GM21576 (cell line): ENCODE measurements at regions not wholly inside any gene's neighbourhood (a gene's known extent, or its start where the extent isn't known, plus 50 kb on each side); places are given as distances from the start of the nearest gene placed in this dataset.

ENCODE experiments used
- ATAC-seq: cut with Tn5 transposase; IDR thresholded peaks from one replicate; pipeline ENCODE4 v1.9.1; 2021; ENCODE audit warnings: mild to moderate bottlenecking, moderate library complexity; ENCODE audit not compliant: unreplicated experiment

DNA sequence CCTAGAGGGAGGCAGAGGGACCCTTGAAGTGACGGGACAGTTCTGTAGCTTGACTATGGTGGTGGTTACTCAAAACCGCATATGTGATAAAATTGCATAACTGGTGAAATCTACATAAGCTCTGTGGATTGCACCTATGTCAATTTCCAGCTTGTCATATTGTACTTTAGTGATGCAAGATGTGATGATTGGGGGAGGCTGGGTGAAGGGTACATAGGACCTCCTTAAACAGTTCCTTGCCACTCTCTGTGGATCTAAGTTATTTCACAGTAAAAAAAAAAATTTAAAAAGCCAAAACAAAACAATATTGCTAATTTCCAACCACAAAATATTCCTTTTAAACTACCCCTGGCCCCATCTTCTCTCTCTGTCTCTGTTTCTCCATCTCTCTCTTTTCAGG is 472.6 kb upstream of the SULF2 start:
- ATAC-seq, result no peak

GRCh38 chr20:48247961-48248360 is 462.7 kb upstream of the SULF2 start:
- ATAC-seq, result no peak

DNA sequence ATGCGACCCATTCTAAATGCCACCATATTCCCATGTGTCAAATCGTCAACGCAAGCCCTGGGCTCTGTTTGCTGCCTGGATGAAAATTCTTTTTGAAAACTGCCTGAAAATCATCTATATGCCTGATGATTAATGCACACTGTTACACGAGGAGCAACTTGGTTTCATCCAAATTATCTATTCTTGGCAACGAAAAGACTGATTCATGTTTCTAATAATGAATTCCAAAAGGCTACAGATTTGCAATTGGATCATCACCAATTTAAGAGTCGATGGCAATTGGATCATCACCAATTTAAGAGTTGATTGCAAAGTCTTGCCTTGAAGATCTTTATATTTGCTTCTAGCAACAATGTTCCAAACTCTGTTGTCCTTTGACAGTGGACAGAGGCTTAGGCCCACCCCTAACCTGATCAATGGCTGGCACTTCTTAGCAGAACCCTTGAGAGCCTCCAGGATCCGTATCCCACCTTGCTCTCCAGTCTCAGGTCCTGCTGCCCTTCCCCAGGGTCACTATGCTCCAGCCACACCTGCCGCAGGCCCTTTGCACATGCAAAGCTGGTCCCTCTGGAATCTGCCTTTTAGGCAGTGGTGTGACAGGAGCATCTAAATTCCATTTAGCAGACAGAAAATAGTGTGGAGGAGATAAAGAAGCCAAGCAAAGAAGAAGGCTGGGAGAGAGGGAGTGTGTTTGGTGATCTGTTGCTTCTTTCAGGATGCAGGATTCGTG is 460.9 kb upstream of the SULF2 start:
- ATAC-seq, result no peak

DNA sequence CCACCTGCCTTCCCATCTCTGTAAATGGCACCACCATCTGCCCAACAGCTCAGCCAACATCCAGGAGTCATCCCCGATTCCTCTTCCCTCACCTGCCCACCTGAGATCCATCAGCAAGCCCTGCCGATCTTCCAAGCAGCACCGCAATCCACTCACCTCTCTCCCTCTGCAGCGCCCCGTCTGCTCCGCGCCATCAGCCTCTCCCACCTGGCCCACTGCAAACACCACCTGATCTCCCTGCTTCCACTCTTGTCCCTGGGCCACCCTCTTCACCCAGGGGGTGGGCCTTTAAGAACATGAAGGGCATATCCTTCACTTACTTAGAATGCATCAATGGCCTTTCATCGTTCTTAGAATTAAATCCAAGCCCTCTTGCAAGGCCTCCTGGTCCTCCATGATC is 457.3 kb upstream of the SULF2 start:
- ATAC-seq, result no peak

DNA sequence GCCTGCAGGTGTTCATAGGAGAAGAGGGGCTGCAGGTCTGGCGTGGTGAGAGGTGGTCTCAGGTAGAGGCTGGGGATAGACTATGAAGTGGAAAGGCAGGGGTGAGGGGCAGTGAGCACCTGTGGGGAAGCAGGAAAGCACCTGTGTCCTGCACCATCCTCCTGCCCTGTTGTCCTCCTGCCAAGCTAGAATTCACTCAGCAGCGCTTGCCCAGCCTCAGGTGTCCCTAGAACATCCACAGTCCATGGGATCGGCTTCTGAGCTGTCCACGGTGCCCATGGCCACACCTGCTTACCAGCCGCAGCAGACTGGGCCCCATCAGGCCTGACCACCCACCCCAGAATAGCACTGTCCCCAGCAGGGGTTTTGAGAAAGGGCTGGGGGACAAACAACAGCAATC is 456.2 kb upstream of the SULF2 start:
- ATAC-seq, result no peak

DNA sequence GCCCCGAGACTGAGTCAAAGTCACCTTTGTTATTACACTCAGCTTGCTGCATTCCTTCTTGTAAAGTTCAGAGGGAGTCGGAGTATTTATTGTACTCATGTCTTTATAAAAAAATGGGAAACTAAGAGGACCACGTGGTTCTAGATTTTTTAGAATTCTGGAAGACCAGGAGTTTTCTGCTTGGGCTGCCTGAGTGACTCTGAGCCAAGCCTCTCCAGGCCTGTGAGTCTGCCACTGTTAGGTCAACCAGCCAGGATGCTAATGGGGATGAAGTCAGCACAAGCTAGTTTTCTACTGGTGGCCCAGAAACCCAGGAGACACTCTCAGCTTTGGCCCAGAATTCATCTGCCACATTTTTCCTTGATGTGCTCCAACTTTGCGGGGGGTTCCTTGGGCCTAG is 453.5 kb upstream of the SULF2 start:
- ATAC-seq, result no peak

- no peak for ATAC-seq
These were observed 453.0 kb upstream of the SULF2 start for GRCh38 chr20:48238326-48238725.

DNA sequence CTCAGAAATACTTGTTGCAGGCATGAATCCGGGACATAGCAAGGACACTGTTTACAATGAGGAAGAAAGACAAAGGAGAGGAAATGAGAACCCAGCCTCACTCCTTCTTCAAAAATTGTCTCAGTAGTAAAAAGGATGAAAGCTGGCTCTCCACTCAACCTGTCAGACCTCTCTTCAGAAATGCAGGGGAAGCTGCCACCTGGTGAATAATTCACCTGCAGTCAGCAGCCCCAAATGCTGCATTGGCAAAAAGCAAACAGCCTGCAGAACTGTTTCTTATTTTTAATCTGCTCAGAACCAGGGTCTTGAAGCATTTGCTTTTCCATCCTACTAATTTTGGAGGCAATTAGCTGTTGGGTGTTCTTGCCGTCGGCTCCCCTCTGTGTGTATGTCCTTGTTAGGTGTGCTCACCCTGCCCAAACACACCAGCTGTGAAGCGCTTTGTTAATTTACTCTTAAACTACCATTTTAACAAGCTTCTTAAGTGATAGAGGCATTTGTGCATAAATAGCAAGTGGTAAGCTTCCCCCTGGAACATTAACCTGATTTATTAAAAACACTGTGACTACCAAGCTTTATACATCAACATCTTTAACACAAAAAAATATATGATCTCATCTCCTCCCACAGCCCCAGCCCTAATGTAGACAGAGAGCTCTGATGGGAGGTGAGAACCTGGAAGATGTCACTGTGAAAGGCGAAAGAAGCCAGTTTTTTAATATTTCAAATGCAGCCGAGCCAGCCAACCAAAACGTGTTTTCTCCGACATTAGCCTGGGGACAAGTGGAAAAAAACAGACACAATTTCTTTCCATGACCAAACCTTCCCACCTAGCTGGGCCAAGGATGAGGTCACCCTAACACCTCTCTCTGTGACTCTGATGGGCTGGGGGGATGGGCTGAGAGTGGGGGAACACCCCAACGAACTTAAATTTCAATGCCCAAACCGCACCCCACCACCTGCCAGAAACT is 451.0 kb upstream of the SULF2 start:
- ATAC-seq, result no peak

DNA sequence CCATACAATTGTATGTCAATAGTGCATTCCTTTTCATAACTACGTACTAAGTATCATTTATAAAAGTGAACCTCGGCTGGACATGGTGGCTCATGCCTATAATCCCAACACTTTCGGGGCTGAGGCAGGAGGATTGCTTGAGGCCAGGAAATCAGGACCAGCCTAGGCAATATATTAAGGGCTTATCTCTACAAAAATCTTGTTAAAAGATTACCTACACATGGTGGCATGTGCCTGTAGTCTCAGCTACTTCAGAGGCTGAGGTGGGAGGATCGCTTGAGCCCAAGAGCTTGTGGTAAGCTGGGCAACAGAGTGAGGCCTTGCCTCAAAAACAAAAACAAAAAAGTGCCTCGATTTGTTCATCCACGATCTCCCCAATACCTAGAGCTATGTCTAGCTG is 449.7 kb upstream of the SULF2 start:
- ATAC-seq, result no peak

- no peak for ATAC-seq
These were observed 446.1 kb upstream of the SULF2 start for GRCh38 chr20:48231253-48231930.

GRCh38 chr20:48230216-48230615 is 444.9 kb upstream of the SULF2 start:
- ATAC-seq, result no peak

DNA sequence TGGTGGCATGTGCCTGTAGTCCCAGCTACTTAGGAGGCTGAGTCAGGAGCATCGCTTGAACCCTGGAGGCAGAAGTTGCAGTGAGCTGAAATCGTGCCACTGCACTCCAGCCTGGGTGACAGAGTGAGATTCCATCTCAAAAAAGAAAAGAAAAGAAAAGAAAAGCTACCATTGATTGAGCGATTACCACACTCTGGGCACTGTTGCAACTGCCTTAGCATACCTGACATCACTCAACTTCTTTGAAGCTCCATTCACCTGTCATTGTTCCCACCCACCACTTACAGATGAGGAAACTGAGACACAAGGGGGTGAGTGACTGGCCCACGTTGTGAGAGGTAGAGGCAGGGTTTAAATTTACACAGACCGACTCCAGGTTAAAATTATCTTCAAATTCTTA is 442.1 kb upstream of the SULF2 start:
- ATAC-seq, result no peak

DNA sequence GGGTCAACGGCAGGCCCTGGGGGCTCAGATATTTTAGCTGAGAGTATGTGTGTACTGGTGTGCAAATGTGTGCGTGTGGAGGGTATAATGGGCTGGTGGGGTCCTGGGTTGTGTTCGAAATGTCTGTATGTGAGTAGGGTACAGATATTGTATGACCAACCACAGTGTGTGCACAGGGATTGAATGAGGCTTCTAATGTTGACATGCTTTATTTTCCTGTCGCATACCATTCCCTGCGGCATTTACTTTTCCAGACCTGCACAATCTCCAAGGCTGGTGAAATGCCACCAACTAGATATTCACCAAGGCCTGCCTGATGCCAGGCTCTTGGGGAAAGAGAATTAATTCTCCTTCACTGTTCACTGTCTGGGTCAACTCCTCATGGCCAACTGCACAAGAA is 441.4 kb upstream of the SULF2 start:
- ATAC-seq, result no peak

- no peak for ATAC-seq
These were observed 439.3 kb upstream of the SULF2 start for GRCh38 chr20:48224533-48225050.

GRCh38 chr20:48223715-48224114 is 438.4 kb upstream of the SULF2 start:
- no peak for ATAC-seq

DNA sequence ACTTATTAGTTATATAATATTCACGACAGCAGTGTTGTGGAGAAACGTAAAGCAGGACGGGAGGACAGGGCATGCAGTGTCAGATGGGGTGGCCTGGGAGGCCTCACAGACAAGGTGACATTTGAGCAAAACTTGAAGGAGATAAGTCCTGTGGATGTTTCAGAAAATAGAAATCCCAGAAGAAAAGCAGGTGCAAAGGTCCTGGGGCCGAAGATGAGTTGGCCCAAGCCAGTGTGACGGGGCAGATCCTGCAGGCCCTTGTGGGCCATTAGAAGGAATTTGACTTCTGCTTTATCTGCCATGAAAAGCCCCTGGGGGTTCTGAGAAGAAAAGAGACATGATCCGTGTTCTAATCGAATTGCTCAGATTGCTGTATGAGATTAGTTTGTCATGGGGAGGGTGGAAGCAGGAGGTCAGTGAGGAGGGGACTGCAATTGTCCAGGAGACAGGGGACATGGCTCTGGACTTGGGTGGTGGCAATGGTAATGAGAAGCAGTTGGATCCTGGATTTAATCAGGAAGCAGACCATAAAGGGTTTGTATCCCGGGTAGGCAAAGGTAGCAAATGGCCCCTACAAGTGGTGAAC is 437.4 kb upstream of the SULF2 start:
- no peak for ATAC-seq

GRCh38 chr20:48220033-48220633 is 434.9 kb upstream of the SULF2 start:
- no peak for ATAC-seq

DNA sequence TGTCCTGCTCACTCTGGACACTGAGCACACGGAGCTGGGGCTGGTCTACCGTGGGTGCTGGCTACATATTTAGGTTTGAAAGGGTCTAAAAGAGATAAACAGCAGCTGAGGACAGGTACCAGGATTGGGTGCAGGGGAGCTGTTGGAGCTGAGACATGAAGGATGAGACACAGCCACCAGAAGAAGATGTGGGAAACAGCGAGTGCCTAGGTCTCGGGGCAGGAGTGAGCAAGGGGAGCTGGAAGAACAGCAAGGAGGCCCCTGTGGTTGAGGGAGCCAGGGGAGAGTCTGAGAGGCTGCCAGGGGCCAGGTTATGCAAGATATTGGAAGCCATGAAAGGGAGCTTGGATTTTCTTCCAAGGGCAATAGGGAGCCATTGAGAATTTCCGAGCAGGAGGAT is 434.0 kb upstream of the SULF2 start:
- ATAC-seq, result no peak

GRCh38 chr20:48217190-48217589 is 431.9 kb upstream of the SULF2 start:
- no peak for ATAC-seq

DNA sequence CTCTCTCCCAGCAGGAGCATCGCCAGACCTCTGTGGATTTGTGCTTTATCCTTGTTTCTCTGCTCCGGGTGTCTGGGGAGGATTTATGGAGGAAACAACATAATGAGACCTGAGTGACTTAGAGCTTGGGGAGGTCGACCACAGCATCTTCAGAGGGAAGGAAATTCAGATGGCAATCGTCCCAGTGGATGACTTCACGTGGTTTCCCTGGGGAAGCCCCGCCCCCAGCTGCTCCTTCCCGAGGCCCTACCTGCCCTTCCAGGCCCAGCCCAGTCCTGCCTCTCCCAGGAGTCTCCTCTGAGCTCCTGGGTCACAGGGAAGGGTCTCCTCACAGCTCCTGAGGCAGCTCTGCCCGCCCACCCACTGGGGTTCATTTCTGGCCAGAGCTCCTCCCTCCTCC is 430.3 kb upstream of the SULF2 start:
- no peak for ATAC-seq

GRCh38 chr20:48214601-48215000 is 429.3 kb upstream of the SULF2 start:
- ATAC-seq, result no peak
